ENCODE measurements at regions not wholly inside any gene's neighbourhood (a gene's known extent, or its start where the extent isn't known, plus 50 kb on each side); places are given as distances from the start of the nearest gene placed in this dataset.
A peak's percentile ranks its signal among the peaks of the same experiment; 100 is the strongest.

DNA sequence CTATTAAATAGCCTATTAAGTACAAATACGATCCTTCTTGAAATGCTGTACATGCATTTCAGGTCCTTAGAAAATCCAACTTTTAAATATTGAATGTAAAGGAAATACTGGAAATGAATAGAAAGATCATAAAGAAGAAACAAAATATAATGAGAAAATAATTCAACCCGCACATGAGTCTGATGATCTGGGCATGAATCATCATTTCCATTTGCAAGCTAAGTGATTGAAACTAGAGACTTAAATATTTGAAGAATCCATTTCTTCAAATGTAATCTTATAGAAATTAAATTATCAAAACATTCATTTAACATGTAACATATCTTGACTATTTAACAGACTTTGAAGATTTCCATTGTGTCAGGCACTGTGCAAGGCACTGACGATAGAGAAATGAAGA is 977.0 kb downstream of the TFAP2A start:
- no peaks in the 10 kb centered on the region for H3K4me1 ChIP-seq (ENCODE audit: control insufficient read depth, insufficient read depth, low read length)
- no peaks in the 10 kb centered on the region for H3K9me3 ChIP-seq (ENCODE audit: control insufficient read depth, low read length)
- DNase-seq (ENCODE audit: low read depth) = peak; percentile 52
- no peaks in the 10 kb centered on the region for H3K36me3 ChIP-seq (ENCODE audit: control insufficient read depth, insufficient read depth, low read length, severe bottlenecking)
- no peak overlapping the region for H3K9ac ChIP-seq (ENCODE audit: low read length)
- H3K27me3 ChIP-seq (replicated peaks; ENCODE audit: control insufficient read depth, insufficient read depth, low read length) = no peaks in the 10 kb centered on the region
- no peak overlapping the region for H3K4me3 ChIP-seq (ENCODE audit: low read length)

DNA sequence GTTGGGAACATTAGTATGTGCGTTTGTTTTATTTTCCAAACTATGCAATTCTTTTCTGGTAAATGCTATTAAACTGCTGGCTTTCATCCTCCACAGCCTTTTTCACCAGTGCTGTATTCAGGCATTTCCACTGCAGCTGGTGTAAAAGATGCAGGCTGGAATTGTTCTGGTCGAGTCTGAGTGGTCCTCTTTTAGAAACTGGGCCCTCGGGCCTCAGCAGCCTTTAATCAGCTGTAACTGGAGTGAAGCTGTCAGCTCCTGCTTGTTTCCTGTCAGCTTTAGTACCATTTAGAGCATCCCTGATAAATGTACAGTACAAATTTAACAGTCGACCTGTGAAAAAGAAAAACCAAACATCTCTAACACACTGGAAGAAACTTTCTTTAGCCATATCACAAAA is 979.6 kb downstream of the TFAP2A start:
- H3K27me3 ChIP-seq (replicated peaks; ENCODE audit: control insufficient read depth, insufficient read depth, low read length) = no peaks in the 10 kb centered on the region
- no peak overlapping the region for H3K9ac ChIP-seq (ENCODE audit: low read length)
- H3K4me3 ChIP-seq (ENCODE audit: low read length) = no peak overlapping the region
- H3K36me3 ChIP-seq (ENCODE audit: control insufficient read depth, insufficient read depth, low read length, severe bottlenecking) = no peaks in the 10 kb centered on the region
- no peak for DNase-seq (ENCODE audit: low read depth)
- H3K4me1 ChIP-seq (ENCODE audit: control insufficient read depth, insufficient read depth, low read length) = no peaks in the 10 kb centered on the region
- no peaks in the 10 kb centered on the region for H3K9me3 ChIP-seq (ENCODE audit: control insufficient read depth, low read length)

DNA sequence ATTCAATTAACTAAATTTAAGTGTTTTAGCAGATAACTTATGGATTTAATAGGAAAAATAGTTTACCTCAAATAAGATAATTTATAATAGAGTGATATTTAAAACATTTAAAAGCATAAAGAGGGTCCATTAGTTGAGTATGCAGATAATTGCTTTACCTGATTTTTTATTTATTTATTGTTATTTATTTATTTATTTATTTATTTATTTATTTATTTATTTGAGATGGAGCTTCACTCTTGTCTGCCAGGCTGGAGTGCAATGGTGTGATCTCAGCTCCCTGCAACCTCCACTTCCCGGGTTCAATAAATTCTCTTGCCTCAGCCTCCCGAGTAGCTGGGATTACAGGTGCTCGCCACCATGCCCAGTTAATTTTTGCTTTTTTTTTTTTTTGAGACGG is 982.9 kb downstream of the TFAP2A start:
- DNase-seq (ENCODE audit: low read depth) = no peak
- H3K9ac ChIP-seq (ENCODE audit: low read length) = no peak overlapping the region
- no peaks in the 10 kb centered on the region for H3K27me3 ChIP-seq (replicated peaks; ENCODE audit: control insufficient read depth, insufficient read depth, low read length)
- H3K9me3 ChIP-seq (ENCODE audit: control insufficient read depth, low read length) = peaks cover 3% of the 10 kb centered on the region
- H3K4me1 ChIP-seq (ENCODE audit: control insufficient read depth, insufficient read depth, low read length) = peaks cover 4% of the 10 kb centered on the region
- no peaks in the 10 kb centered on the region for H3K36me3 ChIP-seq (ENCODE audit: control insufficient read depth, insufficient read depth, low read length, severe bottlenecking)
- H3K4me3 ChIP-seq (ENCODE audit: low read length) = no peak overlapping the region

DNA sequence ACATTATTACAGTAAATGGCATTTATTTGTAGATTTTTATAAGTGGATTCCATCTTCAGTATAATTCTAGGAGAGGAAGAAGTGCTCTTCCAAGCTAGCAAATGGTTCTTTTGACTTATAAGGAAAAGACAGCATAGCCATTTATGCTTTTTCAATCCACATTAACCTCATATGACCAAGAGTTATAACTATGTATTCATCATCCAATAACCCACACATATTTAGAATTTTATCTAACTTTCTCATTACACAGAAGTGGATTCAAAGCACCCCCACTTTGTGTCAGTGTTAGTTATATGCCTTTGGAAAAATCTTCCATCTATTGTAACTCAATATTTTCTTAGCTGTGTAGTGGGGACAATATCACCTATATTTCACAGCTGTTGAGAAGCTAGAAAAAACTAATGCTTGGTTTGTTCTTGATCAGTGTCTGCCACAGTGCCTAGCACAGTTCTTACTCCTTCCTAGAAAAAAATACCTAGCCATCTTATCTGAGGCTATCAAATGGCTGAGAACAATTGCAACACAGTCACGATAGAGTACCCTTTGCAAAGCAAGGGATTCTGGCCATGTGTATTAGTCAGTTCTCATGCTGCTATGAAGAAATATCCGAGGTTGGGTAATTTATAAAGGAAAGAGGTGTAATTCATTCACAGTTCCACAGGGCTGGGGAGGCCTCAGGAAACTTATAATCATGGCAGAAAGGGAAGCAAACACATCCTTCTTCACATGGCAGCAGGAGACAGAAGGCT is 986.3 kb downstream of the TFAP2A start:
- peaks cover 3% of the 10 kb centered on the region for H3K9me3 ChIP-seq (ENCODE audit: control insufficient read depth, low read length)
- peaks cover 4% of the 10 kb centered on the region for H3K4me1 ChIP-seq (ENCODE audit: control insufficient read depth, insufficient read depth, low read length)
- H3K27me3 ChIP-seq (replicated peaks; ENCODE audit: control insufficient read depth, insufficient read depth, low read length) = no peaks in the 10 kb centered on the region
- DNase-seq (ENCODE audit: low read depth) = peak; percentile 54
- H3K36me3 ChIP-seq (ENCODE audit: control insufficient read depth, insufficient read depth, low read length, severe bottlenecking) = no peaks in the 10 kb centered on the region
- no peak overlapping the region for H3K9ac ChIP-seq (ENCODE audit: low read length)
- H3K4me3 ChIP-seq (ENCODE audit: low read length) = no peak overlapping the region

DNA sequence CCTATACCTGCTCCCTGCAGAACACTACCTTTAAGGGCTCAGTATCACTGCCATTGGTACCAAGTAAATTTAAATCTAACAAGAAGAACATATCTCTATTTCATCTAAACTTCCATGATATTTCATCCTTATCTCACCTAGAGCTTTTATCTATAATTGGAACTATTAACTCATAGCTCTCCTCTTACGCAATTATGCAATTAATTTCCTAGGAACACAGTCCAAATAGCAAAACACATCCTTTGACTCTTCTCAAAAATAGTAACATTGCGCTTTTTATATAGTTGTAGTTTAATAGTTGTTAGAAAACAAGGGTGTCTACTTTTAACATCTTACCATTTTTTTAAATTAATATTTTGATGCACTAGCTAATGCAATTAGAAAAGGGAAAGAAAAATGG is 986.8 kb upstream of the SLC35B3 start:
- H3K4me1 ChIP-seq (ENCODE audit: control insufficient read depth, insufficient read depth, low read length) = no peaks in the 10 kb centered on the region
- no peaks in the 10 kb centered on the region for H3K36me3 ChIP-seq (ENCODE audit: control insufficient read depth, insufficient read depth, low read length, severe bottlenecking)
- H3K9me3 ChIP-seq (ENCODE audit: control insufficient read depth, low read length) = no peaks in the 10 kb centered on the region
- H3K9ac ChIP-seq (ENCODE audit: low read length) = no peak overlapping the region
- no peaks in the 10 kb centered on the region for H3K27me3 ChIP-seq (replicated peaks; ENCODE audit: control insufficient read depth, insufficient read depth, low read length)
- no peak for DNase-seq (ENCODE audit: low read depth)
- H3K4me3 ChIP-seq (ENCODE audit: low read length) = no peak overlapping the region

DNA sequence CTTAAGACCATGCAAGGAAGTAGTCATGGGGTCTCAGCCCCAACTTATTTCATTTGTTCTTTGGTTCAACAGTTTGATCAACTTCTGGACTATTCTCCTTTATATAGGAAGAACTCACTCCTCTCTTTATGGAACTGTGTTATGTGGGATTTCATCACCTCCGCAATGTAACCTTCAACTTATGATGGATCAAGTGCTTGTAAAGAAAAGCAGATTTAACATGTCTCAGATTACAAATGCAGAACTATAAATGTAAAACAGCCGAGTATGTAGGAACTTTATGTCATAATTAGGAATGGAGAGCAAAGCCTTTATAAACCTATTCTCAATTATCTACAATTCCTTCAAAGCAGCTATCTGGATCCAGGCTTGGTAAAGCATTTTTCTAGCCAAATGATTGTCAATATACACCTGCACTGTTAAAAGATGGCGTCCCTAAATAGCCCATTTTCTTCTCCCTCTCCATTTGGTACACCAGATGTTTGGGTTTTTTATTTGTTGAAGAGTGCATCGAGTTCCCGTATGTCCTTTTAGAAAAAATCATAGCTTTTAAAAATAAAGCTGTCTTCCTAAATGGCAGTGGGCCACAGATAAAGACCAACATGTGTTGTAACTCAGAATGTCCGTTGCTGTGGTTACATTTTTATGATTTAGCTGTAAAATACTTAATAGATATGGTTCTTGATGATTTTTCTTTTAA is 985.1 kb upstream of the SLC35B3 start:
- H3K9ac ChIP-seq (ENCODE audit: low read length) = no peak overlapping the region
- no peak overlapping the region for H3K4me3 ChIP-seq (ENCODE audit: low read length)
- no peaks in the 10 kb centered on the region for H3K4me1 ChIP-seq (ENCODE audit: control insufficient read depth, insufficient read depth, low read length)
- no peaks in the 10 kb centered on the region for H3K9me3 ChIP-seq (ENCODE audit: control insufficient read depth, low read length)
- H3K27me3 ChIP-seq (replicated peaks; ENCODE audit: control insufficient read depth, insufficient read depth, low read length) = no peaks in the 10 kb centered on the region
- no peak for DNase-seq (ENCODE audit: low read depth)
- no peaks in the 10 kb centered on the region for H3K36me3 ChIP-seq (ENCODE audit: control insufficient read depth, insufficient read depth, low read length, severe bottlenecking)

DNA sequence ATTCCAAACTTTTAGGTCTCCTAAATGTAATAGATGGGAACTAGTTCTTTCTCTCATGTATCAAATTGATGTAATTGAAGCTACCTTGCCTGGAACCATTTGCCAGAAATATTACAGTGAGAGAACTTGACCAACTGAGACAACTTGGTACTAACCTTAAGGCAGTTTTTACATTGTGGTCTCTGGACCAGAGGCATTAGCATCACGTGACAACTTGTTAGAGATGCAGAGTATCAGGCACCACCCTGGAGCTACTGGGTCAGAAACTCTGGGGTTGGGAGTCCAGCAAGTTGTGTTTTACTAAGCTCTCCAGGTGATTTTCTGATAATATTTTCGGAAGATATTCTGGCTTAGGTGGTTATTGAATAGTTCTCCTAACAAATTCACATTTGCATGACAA is 982.1 kb upstream of the SLC35B3 start:
- Histone ChIP-seq H3K9me3 (ENCODE audit: control insufficient read depth, low read length) (no peaks in the 10 kb centered on the region), H3K4me1 (ENCODE audit: control insufficient read depth, insufficient read depth, low read length) (no peaks in the 10 kb centered on the region), H3K9ac (ENCODE audit: low read length) (no peak overlapping the region), H3K27me3 (replicated peaks; ENCODE audit: control insufficient read depth, insufficient read depth, low read length) (no peaks in the 10 kb centered on the region), H3K36me3 (ENCODE audit: control insufficient read depth, insufficient read depth, low read length, severe bottlenecking) (no peaks in the 10 kb centered on the region), H3K4me3 (ENCODE audit: low read length) (no peak overlapping the region)
- DNase-seq (ENCODE audit: low read depth) = no peak

DNA sequence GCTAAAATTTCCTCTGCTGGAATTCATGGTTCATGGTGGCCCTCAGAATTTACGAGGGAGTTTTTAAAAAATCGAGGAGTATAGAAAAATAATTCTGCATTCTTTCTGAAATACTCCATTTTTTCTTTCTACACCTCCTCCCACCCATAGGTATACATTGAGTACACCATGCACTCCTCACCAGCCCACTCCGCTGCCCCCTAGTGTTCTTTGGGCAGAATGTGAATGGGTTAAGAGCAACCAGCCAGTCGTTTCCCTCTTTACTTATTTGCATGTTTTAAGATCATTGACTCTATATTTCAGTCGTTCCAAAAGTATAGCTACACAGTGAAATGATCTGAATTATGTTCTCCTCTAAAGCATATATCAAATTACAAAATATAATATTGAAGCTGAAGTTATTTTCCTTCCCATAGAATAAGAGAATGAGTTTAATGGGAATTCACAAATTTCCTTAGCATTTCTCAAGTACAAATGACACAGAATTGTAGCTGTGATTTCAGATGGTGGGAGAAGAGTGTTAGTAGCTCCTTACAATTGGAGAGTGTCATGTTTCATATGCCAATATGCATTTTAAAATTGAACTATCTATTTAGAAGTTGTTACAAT is 977.7 kb upstream of the SLC35B3 start:
- H3K4me1 ChIP-seq (ENCODE audit: control insufficient read depth, insufficient read depth, low read length) = no peaks in the 10 kb centered on the region
- peak; percentile 35 for DNase-seq (ENCODE audit: low read depth)
- H3K36me3 ChIP-seq (ENCODE audit: control insufficient read depth, insufficient read depth, low read length, severe bottlenecking) = no peaks in the 10 kb centered on the region
- no peaks in the 10 kb centered on the region for H3K27me3 ChIP-seq (replicated peaks; ENCODE audit: control insufficient read depth, insufficient read depth, low read length)
- H3K9me3 ChIP-seq (ENCODE audit: control insufficient read depth, low read length) = no peaks in the 10 kb centered on the region
- H3K9ac ChIP-seq (ENCODE audit: low read length) = no peak overlapping the region
- H3K4me3 ChIP-seq (ENCODE audit: low read length) = no peak overlapping the region

DNA sequence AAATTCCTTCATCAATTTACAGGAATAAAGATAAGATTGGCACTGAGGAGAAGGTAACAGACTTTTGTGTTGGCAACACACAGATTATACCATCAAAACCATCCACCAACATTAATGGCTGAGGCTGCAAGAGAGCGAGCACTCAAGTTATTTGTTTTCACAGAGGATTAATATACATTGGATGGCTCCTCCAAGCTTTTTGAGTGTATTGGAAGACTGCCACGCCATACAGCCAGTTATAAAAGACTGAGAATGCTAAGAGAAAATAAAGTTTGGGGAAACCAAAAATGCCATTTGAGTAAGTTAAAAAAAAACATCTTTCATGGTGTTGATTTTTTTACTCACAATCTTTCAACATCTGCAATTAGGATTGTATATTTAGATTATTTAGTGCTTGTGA is 973.8 kb upstream of the SLC35B3 start:
- DNase-seq (ENCODE audit: low read depth) = peak; percentile 6
- no peak overlapping the region for H3K9ac ChIP-seq (ENCODE audit: low read length)
- H3K4me1 ChIP-seq (ENCODE audit: control insufficient read depth, insufficient read depth, low read length) = peaks cover 6% of the 10 kb centered on the region
- no peak overlapping the region for H3K4me3 ChIP-seq (ENCODE audit: low read length)
- H3K9me3 ChIP-seq (ENCODE audit: control insufficient read depth, low read length) = no peaks in the 10 kb centered on the region
- H3K27me3 ChIP-seq (replicated peaks; ENCODE audit: control insufficient read depth, insufficient read depth, low read length) = no peaks in the 10 kb centered on the region
- no peaks in the 10 kb centered on the region for H3K36me3 ChIP-seq (ENCODE audit: control insufficient read depth, insufficient read depth, low read length, severe bottlenecking)

DNA sequence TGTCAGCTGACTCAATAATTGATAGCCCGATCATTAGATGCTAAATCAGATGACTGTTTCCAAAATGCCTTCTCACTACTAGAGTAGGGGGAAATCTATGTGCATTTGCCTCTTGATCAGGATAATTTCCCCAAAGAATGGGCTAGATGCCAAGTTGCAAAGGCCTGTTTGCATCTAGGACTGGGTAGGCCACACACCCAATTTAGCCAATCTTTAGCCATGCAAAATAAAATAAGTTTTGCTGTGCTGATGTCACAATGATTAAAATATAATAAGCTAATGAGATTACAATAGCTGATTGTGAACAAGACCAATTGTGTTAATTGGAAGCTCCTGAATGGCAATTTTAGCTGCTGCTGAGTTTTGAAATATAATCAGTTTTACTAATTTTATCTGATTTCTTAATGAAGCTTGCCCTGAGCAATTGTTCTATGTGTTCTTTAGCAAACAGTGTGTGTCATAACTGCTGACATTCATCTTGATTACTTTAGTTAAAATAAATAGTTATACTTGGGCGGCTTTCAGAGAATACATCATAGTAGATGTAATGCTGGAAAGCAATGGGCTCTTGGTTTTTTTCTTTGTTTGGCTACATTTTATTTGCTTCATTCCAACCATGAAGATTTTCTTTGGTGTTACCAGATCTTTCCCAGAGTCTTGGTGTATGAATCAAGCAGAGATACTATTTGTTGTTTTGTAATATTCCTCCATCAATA is 973.2 kb upstream of the SLC35B3 start:
- Histone ChIP-seq H3K4me3 (ENCODE audit: low read length) (no peak overlapping the region), H3K9me3 (ENCODE audit: control insufficient read depth, low read length) (no peaks in the 10 kb centered on the region), H3K27me3 (replicated peaks; ENCODE audit: control insufficient read depth, insufficient read depth, low read length) (no peaks in the 10 kb centered on the region), H3K9ac (ENCODE audit: low read length) (no peak overlapping the region), H3K4me1 (ENCODE audit: control insufficient read depth, insufficient read depth, low read length) (peaks cover 6% of the 10 kb centered on the region), H3K36me3 (ENCODE audit: control insufficient read depth, insufficient read depth, low read length, severe bottlenecking) (no peaks in the 10 kb centered on the region)
- DNase-seq (ENCODE audit: low read depth) = peak; percentile 63

DNA sequence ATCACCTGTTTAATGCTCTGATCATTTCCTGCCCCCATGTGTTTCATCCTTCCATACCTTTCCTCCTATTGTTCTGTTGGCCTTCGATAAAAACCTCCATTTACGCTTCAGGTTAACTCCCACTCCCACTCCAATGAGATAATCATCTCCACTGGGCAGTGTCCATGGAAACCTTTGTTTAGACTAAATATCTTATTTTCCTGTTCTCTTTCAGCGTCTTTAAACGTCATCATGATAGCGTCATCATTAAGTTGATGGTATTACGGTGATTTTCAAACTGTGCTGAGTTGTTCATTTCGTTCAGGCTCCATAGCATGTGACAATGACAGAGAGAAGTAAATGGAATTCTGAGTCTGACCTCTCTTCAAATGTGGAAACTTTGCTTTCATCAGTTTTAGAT is 970.5 kb upstream of the SLC35B3 start:
- Histone ChIP-seq H3K4me1 (ENCODE audit: control insufficient read depth, insufficient read depth, low read length) (peaks cover 6% of the 10 kb centered on the region), H3K36me3 (ENCODE audit: control insufficient read depth, insufficient read depth, low read length, severe bottlenecking) (no peaks in the 10 kb centered on the region), H3K9ac (ENCODE audit: low read length) (no peak overlapping the region), H3K9me3 (ENCODE audit: control insufficient read depth, low read length) (no peaks in the 10 kb centered on the region), H3K4me3 (ENCODE audit: low read length) (no peak overlapping the region), H3K27me3 (replicated peaks; ENCODE audit: control insufficient read depth, insufficient read depth, low read length) (no peaks in the 10 kb centered on the region)
- no peak for DNase-seq (ENCODE audit: low read depth)
